Activated naive CD4-positive, alpha-beta T cell treated with anti-CD3 and anti-CD28 coated beads for 36 hours (primary cell): ENCODE measurements at regions not wholly inside any gene's neighbourhood (a gene's known extent, or its start where the extent isn't known, plus 50 kb on each side); places are given as distances from the start of the nearest gene placed in this dataset.
A peak's percentile ranks its signal among the peaks of the same experiment; 100 is the strongest.
"Not testable (repeated sequence)": the region's sequence is repeated elsewhere in the genome, so short reads cannot be mapped to it uniquely, and the experiment has no call there.

Experiments used
- CTCF ChIA-PET: fragments of 350-600 bp; sonication (Branson Sonifier 250); formaldehyde crosslinking; loops from one replicate; lab custom pipeline; 2021; ENCODE audit warnings: antibody characterized with exemption; lab: Charles Lee
- DNase-seq: peaks from one replicate; pipeline ENCODE4 v3.0.0-alpha.2; 2020
- H3K27ac Mint-ChIP-seq: one replicate; pipeline ENCODE4 v1.8.0; 2021; ENCODE audit warnings: mild to moderate bottlenecking, mixed read lengths
- H3K27me3 Mint-ChIP-seq: one replicate; pipeline ENCODE4 v1.8.0; 2021; ENCODE audit warnings: low read depth, mixed read lengths
- H3K36me3 Mint-ChIP-seq: one replicate; pipeline ENCODE4 v1.8.0; 2021; ENCODE audit warnings: low read depth, mixed read lengths
- H3K4me1 Mint-ChIP-seq: one replicate; pipeline ENCODE4 v1.8.0; 2021; ENCODE audit warnings: low read depth, mixed read lengths
- H3K4me3 Mint-ChIP-seq: one replicate; pipeline ENCODE4 v1.8.0; 2021; ENCODE audit warnings: mild to moderate bottlenecking, moderate library complexity, mixed read lengths
- H3K9me3 Mint-ChIP-seq: one replicate; pipeline ENCODE4 v1.8.0; 2021; ENCODE audit warnings: mixed read lengths
- intact Hi-C: fragments of 100-400 bp; cut with micrococcal nuclease; formaldehyde crosslinking; loops from one replicate; pipeline ENCODE4 v1.15.1; 2023

DNA sequence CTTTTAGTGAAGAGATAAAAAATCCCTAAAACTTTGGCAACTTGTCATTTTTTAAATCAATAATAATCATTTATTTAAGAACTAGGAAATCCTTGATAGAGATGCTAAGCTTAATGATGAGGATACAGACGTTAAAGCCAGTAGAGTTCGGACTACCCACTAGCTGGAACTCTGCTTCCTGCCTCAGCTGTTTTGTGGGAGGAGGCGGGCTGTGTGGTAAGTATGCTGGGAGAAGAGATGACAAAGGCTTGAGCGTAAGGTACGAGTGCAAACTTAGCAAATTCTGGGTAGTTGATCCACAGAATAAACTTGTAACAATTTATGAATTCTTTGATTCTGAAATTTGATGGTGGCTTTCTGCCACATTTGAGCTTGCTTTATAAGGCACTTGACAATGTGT lies 111.2 kb upstream of the NANOGP8 start:
- Mint-ChIP-seq H3K4me3 (no peak overlapping the region), H3K27ac (no peak overlapping the region), H3K9me3 (peaks cover 7% of the 10 kb centered on the region), H3K36me3 (peaks cover 3% of the 10 kb centered on the region), H3K27me3 (no peaks in the 10 kb centered on the region), H3K4me1 (no peaks in the 10 kb centered on the region)
- intact Hi-C loops, result no loop called here
- DNase-seq, result no peak
- CTCF ChIA-PET, result interaction anchor here (0.6 kb wide), 1 partner anchor 119 kb away, joined by 3 read pairs; no protein-coding TSS in a partner anchor

GRCh38 chr15:35195649-35196048 lies 110.6 kb upstream of the NANOGP8 start:
- no peaks in the 10 kb centered on the region for H3K27me3 Mint-ChIP-seq
- no peak overlapping the region for H3K4me3 Mint-ChIP-seq
- peaks cover 3% of the 10 kb centered on the region for H3K36me3 Mint-ChIP-seq
- H3K9me3 Mint-ChIP-seq, result peaks cover 10% of the 10 kb centered on the region
- no peaks in the 10 kb centered on the region for H3K4me1 Mint-ChIP-seq
- intact Hi-C loops, result no loop called here
- H3K27ac Mint-ChIP-seq, result no peak overlapping the region
- CTCF ChIA-PET, result interaction anchor here (0.6 kb wide), 1 partner anchor 118 kb away, joined by 3 read pairs; no protein-coding TSS in a partner anchor
- no peak for DNase-seq

GRCh38 chr15:35195031-35195430 lies 109.9 kb upstream of the NANOGP8 start:
- Mint-ChIP-seq H3K36me3 (peaks cover 3% of the 10 kb centered on the region), H3K9me3 (peaks cover 10% of the 10 kb centered on the region), H3K27me3 (no peaks in the 10 kb centered on the region), H3K27ac (no peak overlapping the region), H3K4me3 (no peak overlapping the region), H3K4me1 (no peaks in the 10 kb centered on the region)
- intact Hi-C loops, result no loop called here
- no peak for DNase-seq
- CTCF ChIA-PET, result no interaction called here

DNA sequence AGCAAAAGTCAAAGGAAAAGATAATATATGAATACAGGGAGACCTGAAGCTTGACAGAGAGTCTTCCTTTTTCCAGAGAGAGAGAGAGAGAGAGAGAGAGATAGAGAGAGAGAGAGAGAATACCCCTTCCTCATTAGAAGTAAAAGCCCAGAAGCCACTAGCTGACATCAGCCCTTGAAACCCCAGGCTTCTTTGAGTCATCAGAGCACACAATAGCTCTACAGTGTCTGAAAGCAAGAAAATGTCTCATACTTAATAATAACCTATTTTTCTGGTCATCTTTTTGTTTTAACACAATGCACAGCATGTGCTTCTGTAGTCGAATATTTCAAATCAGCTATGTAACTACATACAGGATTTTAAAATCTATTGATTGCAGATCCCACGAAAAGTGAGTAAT lies 109.2 kb upstream of the NANOGP8 start:
- intact Hi-C loops, result no loop called here

DNA sequence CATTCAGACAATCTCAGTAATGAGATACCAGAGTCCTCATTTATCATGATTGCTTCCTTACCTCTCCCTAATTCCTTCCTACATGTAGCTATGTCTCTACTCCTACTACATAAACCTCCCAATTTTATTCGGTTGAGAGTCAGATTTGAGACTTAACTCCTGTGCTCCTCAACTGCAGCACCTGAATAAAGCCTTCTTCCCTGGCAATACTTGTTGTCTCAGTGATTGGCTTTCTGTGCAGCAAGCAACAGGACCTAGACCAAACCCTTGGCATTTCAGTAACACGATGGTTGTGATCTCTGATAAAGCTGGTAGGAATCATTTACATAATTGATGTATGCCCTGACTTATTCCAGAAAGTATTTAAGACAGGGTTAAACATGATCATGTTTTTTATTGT lies 106.7 kb upstream of the NANOGP8 start:
- Mint-ChIP-seq H3K4me3 (no peak overlapping the region), H3K27me3 (no peaks in the 10 kb centered on the region), H3K9me3 (peaks cover 10% of the 10 kb centered on the region), H3K4me1 (no peaks in the 10 kb centered on the region), H3K36me3 (peaks cover 3% of the 10 kb centered on the region), H3K27ac (no peak overlapping the region)
- no peak for DNase-seq
- intact Hi-C loops, result no loop called here
- CTCF ChIA-PET, result no interaction called here

More for the DNA sequence above, 109.2 kb upstream of the NANOGP8 start:
- H3K4me3 Mint-ChIP-seq, result no peak overlapping the region
- no peaks in the 10 kb centered on the region for H3K4me1 Mint-ChIP-seq
- no peaks in the 10 kb centered on the region for H3K27me3 Mint-ChIP-seq
- DNase-seq, result no peak
- H3K36me3 Mint-ChIP-seq, result peaks cover 3% of the 10 kb centered on the region
- CTCF ChIA-PET, result no interaction called here
- no peak overlapping the region for H3K27ac Mint-ChIP-seq
- H3K9me3 Mint-ChIP-seq, result peaks cover 10% of the 10 kb centered on the region

DNA sequence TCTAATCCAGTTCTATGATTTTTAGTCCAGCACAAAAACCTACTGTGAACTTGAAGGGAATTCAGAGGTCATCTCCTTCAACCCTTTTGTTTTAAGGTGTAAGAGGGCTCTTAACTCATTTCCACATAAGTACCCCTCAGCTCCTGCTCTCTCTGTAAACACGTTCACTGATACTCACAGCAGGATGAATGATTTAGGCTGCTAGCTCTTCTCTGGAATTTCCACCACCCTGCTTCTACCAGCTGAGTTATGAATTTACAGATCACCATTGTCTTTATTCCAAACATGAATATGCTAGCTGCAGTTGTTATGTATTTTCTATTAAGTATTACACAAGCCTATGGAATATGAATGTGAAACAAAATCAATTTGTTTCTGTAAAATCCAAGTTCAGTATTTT lies 101.3 kb upstream of the NANOGP8 start:
- Mint-ChIP-seq H3K36me3 (no peaks in the 10 kb centered on the region), H3K27me3 (no peaks in the 10 kb centered on the region), H3K4me1 (peaks cover 3% of the 10 kb centered on the region), H3K4me3 (no peak overlapping the region), H3K27ac (no peak overlapping the region), H3K9me3 (peaks cover 4% of the 10 kb centered on the region)
- no peak for DNase-seq
- intact Hi-C loops, result no loop called here
- CTCF ChIA-PET, result no interaction called here

GRCh38 chr15:35184646-35185045 lies 99.6 kb upstream of the NANOGP8 start:
- DNase-seq, result no peak
- no peaks in the 10 kb centered on the region for H3K27me3 Mint-ChIP-seq
- H3K9me3 Mint-ChIP-seq, result no peaks in the 10 kb centered on the region
- CTCF ChIA-PET, result interaction anchor here (0.7 kb wide), 1 partner anchor 388 kb away, joined by 3 read pairs; no protein-coding TSS in a partner anchor
- H3K27ac Mint-ChIP-seq, result no peak overlapping the region
- intact Hi-C loops, result no loop called here
- H3K4me3 Mint-ChIP-seq, result no peak overlapping the region
- peaks cover 3% of the 10 kb centered on the region for H3K4me1 Mint-ChIP-seq
- H3K36me3 Mint-ChIP-seq, result no peaks in the 10 kb centered on the region

DNA sequence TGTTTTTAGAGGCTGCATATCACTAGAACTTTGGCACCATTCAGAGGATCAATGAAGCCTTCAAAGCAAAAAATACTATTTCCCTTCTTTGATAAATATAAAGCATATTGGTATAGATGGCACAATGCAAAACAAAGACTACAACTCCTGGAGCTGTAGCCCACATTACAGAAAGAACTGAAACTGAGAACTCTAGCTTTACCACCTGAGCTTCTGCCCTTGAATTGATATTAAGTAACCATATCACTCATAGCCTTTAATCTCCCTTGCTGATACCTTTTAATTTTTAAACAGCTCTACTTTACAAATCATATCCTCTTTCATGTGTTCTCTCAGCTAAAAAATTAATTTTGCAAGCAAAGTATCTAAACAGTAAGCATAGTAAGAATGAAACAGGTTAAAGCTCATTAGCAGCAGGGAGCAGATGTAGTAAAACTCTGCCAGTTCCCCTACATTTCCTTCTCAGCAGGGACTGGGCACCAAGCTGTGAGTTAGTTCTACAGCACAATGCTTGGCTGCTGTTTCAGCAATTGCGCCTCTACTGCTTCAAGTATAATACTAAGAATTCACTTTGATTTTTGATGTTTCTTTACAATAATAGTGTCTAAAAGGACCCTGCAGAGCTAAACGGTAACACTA lies 97.9 kb upstream of the NANOGP8 start:
- Mint-ChIP-seq H3K36me3 (peaks cover 3% of the 10 kb centered on the region), H3K27me3 (no peaks in the 10 kb centered on the region), H3K4me1 (peaks cover 3% of the 10 kb centered on the region), H3K9me3 (no peaks in the 10 kb centered on the region), H3K4me3 (no peak overlapping the region), H3K27ac (no peak overlapping the region)
- DNase-seq, result peak; percentile 5
- intact Hi-C loops, result no loop called here
- CTCF ChIA-PET, result interaction anchor here (1.1 to 2.3 kb wide), 3 partner anchors 10 to 261 kb away, joined by 3 to 7 read pairs (median 4); no protein-coding TSS in a partner anchor

- Mint-ChIP-seq H3K27me3 (no peaks in the 10 kb centered on the region), H3K4me1 (peaks cover 3% of the 10 kb centered on the region), H3K36me3 (peaks cover 3% of the 10 kb centered on the region), H3K27ac (no peak overlapping the region), H3K9me3 (no peaks in the 10 kb centered on the region), H3K4me3 (no peak overlapping the region)
- intact Hi-C loops, result no loop called here
- no peak for DNase-seq
- CTCF ChIA-PET, result interaction anchor here (1.2 to 2.3 kb wide), 2 partner anchors 21 to 263 kb away, joined by 4 to 7 read pairs; no protein-coding TSS in a partner anchor
Measured at GRCh38 chr15:35181538-35181937, 96.4 kb upstream of the NANOGP8 start.

DNA sequence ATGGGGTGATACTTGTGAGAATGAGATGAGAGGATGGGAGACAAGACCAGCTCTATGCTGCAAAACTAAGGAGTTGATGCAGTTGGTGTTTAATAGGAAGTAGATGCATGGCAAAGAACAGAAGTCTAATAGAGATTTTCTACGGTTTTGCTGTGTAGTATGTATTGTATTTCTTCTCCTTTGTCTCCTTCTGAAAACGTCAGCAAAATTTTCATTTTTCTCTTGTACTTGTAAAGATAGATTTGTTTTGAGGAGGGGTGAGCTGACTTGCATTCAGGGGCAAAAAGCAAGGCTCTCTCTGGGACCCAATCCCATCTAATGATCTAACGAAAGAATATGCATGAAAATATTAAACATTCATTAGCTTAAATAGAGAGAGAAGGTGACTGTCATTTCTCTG lies 94.6 kb upstream of the NANOGP8 start:
- Mint-ChIP-seq H3K27me3 (no peaks in the 10 kb centered on the region), H3K9me3 (no peaks in the 10 kb centered on the region), H3K27ac (no peak overlapping the region), H3K36me3 (peaks cover 3% of the 10 kb centered on the region), H3K4me1 (peaks cover 3% of the 10 kb centered on the region), H3K4me3 (no peak overlapping the region)
- CTCF ChIA-PET, result no interaction called here
- no peak for DNase-seq
- intact Hi-C loops, result no loop called here

GRCh38 chr15:35178186-35178585 lies 93.1 kb upstream of the NANOGP8 start:
- H3K36me3 Mint-ChIP-seq, intact Hi-C loops, H3K9me3 Mint-ChIP-seq, DNase-seq, CTCF ChIA-PET, H3K27ac Mint-ChIP-seq, H3K4me1 Mint-ChIP-seq, H3K4me3 Mint-ChIP-seq, H3K27me3 Mint-ChIP-seq: not testable (repeated sequence)

- H3K27me3 Mint-ChIP-seq, result no peaks in the 10 kb centered on the region
- intact Hi-C loops, result no loop called here
- peaks cover 3% of the 10 kb centered on the region for H3K36me3 Mint-ChIP-seq
- no peak overlapping the region for H3K4me3 Mint-ChIP-seq
- no peaks in the 10 kb centered on the region for H3K9me3 Mint-ChIP-seq
- H3K4me1 Mint-ChIP-seq, result no peaks in the 10 kb centered on the region
- no peak overlapping the region for H3K27ac Mint-ChIP-seq
- CTCF ChIA-PET, result no interaction called here
- DNase-seq, result no peak
Measured at GRCh38 chr15:35174948-35175347, 89.9 kb upstream of the NANOGP8 start.

GRCh38 chr15:35173444-35174118 lies 88.5 kb upstream of the NANOGP8 start:
- H3K9me3 Mint-ChIP-seq, result no peaks in the 10 kb centered on the region
- no peak for DNase-seq
- CTCF ChIA-PET, result interaction anchor here (1.2 kb wide), 1 partner anchor 10 kb away, joined by 3 read pairs; no protein-coding TSS in a partner anchor
- intact Hi-C loops, result no loop called here
- no peaks in the 10 kb centered on the region for H3K27me3 Mint-ChIP-seq
- H3K27ac Mint-ChIP-seq, result no peak overlapping the region
- peaks cover 3% of the 10 kb centered on the region for H3K36me3 Mint-ChIP-seq
- H3K4me1 Mint-ChIP-seq, result no peaks in the 10 kb centered on the region
- H3K4me3 Mint-ChIP-seq, result no peak overlapping the region
